ENCODE measurements at regions not wholly inside any gene's neighbourhood (a gene's known extent, or its start where the extent isn't known, plus 50 kb on each side); places are given as distances from the start of the nearest gene placed in this dataset.

DNA sequence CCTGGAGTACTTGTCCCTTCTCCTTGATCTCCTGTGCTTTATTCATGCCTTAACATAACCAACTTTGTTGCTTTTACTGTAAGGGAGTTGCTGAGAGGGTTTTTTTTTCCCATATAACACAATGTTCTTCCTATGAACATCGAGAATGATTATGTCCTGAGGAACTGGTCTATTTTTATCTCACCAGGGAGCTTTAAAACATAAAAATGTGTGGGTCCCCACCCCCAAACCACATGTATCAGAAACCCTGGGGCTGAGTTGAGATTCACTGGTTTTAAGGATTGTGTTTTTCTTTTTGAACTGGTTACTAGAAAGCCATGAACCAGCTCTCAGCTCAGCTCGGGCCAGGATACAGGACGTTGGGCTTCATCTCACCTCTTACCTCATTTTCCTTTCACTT lies 118.5 kb upstream of the JAG1 start:
- Histone ChIP-seq H3K9ac (ENCODE audit: low read length) (no peak overlapping the region), H3K27me3 (ENCODE audit: insufficient read depth, low read depth, low read length) (no peaks in the 10 kb centered on the region), H3K79me2 (replicated peaks; ENCODE audit: insufficient read depth, low read length) (no peaks in the 10 kb centered on the region), H3K27ac (ENCODE audit: low read length) (no peak overlapping the region), H3F3A (ENCODE audit: insufficient read depth, low read length, poor library complexity, severe bottlenecking) (no peaks in the 10 kb centered on the region), H3K36me3 (ENCODE audit: insufficient read depth, low read length) (no peaks in the 10 kb centered on the region), H3K9me3 (ENCODE audit: low read length) (no peaks in the 10 kb centered on the region), H2AFZ (ENCODE audit: low read depth, low read length) (no peak overlapping the region), H3K9me2 (ENCODE audit: insufficient read depth, low read length) (no peaks in the 10 kb centered on the region), H3K4me3 (ENCODE audit: low read length) (no peak overlapping the region), H4K20me1 (ENCODE audit: insufficient read depth) (no peaks in the 10 kb centered on the region), H3K4me2 (ENCODE audit: low read length) (no peak overlapping the region)
- TF ChIP-seq RAD21 (conservative IDR thresholded peaks at IDR 0.05): no peak
- TF ChIP-seq MXI1 (conservative IDR thresholded peaks at IDR 0.05; ENCODE audit: poor library complexity, severe bottlenecking): no peak

DNA sequence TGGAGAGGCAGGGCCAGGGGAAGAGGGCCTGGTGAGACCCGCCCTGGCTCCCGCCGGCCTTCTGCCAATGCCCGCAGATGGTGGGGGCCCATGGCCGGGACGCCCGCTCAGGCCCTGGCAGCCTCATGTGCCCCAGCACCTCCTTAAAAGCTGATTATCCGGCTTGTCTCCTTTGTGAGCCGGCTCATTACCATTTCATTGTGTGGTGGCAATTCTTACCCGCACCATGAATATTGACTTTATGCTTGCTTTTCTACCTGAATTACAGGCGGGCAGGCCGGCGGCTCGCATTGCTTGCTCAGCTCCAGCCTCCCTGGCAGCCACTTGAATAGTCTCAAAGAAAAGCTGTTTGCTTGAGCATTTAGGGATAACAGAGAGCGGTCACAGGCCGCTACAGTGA lies 120.0 kb upstream of the JAG1 start:
- Histone ChIP-seq H4K20me1 (ENCODE audit: insufficient read depth) (no peaks in the 10 kb centered on the region), H3K9me2 (ENCODE audit: insufficient read depth, low read length) (no peaks in the 10 kb centered on the region), H3K9ac (ENCODE audit: low read length) (no peak overlapping the region), H3K79me2 (replicated peaks; ENCODE audit: insufficient read depth, low read length) (no peaks in the 10 kb centered on the region), H2AFZ (ENCODE audit: low read depth, low read length) (no peak overlapping the region), H3K27ac (ENCODE audit: low read length) (no peak overlapping the region), H3K27me3 (ENCODE audit: insufficient read depth, low read depth, low read length) (no peaks in the 10 kb centered on the region), H3K4me2 (ENCODE audit: low read length) (no peak overlapping the region), H3K9me3 (ENCODE audit: low read length) (no peaks in the 10 kb centered on the region), H3K36me3 (ENCODE audit: insufficient read depth, low read length) (no peaks in the 10 kb centered on the region), H3K4me3 (ENCODE audit: low read length) (no peak overlapping the region), H3F3A (ENCODE audit: insufficient read depth, low read length, poor library complexity, severe bottlenecking) (no peaks in the 10 kb centered on the region)
- TF ChIP-seq EZH2 (IDR thresholded peaks at IDR 0.05; ENCODE audit: borderline replicate concordance, insufficient read depth, low read length, poor library complexity, severe bottlenecking) (no peak), TAF1 (IDR thresholded peaks at IDR 0.05; ENCODE audit: low read depth) (no peak), POLR2AphosphoS5 (IDR thresholded peaks at IDR 0.05) (no peak), SMC3 (conservative IDR thresholded peaks at IDR 0.05; ENCODE audit: poor library complexity) (no peak), MXI1 (conservative IDR thresholded peaks at IDR 0.05; ENCODE audit: poor library complexity, severe bottlenecking) (no peak), RAD21 (conservative IDR thresholded peaks at IDR 0.05) (no peak), EP300 (conservative IDR thresholded peaks at IDR 0.05; ENCODE audit: poor library complexity, severe bottlenecking) (no peak)
- TF ChIP-seq, protein P1, sequence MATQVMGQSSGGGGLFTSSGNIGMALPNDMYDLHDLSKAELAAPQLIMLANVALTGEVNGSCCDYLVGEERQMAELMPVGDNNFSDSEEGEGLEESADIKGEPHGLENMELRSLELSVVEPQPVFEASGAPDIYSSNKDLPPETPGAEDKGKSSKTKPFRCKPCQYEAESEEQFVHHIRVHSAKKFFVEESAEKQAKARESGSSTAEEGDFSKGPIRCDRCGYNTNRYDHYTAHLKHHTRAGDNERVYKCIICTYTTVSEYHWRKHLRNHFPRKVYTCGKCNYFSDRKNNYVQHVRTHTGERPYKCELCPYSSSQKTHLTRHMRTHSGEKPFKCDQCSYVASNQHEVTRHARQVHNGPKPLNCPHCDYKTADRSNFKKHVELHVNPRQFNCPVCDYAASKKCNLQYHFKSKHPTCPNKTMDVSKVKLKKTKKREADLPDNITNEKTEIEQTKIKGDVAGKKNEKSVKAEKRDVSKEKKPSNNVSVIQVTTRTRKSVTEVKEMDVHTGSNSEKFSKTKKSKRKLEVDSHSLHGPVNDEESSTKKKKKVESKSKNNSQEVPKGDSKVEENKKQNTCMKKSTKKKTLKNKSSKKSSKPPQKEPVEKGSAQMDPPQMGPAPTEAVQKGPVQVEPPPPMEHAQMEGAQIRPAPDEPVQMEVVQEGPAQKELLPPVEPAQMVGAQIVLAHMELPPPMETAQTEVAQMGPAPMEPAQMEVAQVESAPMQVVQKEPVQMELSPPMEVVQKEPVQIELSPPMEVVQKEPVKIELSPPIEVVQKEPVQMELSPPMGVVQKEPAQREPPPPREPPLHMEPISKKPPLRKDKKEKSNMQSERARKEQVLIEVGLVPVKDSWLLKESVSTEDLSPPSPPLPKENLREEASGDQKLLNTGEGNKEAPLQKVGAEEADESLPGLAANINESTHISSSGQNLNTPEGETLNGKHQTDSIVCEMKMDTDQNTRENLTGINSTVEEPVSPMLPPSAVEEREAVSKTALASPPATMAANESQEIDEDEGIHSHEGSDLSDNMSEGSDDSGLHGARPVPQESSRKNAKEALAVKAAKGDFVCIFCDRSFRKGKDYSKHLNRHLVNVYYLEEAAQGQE (IDR thresholded peaks at IDR 0.05; ENCODE audit: borderline replicate concordance): no peak
- TF ChIP-seq, protein P2, sequence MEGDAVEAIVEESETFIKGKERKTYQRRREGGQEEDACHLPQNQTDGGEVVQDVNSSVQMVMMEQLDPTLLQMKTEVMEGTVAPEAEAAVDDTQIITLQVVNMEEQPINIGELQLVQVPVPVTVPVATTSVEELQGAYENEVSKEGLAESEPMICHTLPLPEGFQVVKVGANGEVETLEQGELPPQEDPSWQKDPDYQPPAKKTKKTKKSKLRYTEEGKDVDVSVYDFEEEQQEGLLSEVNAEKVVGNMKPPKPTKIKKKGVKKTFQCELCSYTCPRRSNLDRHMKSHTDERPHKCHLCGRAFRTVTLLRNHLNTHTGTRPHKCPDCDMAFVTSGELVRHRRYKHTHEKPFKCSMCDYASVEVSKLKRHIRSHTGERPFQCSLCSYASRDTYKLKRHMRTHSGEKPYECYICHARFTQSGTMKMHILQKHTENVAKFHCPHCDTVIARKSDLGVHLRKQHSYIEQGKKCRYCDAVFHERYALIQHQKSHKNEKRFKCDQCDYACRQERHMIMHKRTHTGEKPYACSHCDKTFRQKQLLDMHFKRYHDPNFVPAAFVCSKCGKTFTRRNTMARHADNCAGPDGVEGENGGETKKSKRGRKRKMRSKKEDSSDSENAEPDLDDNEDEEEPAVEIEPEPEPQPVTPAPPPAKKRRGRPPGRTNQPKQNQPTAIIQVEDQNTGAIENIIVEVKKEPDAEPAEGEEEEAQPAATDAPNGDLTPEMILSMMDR (IDR thresholded peaks at IDR 0.05; ENCODE audit: poor library complexity, severe bottlenecking): no peak

DNA sequence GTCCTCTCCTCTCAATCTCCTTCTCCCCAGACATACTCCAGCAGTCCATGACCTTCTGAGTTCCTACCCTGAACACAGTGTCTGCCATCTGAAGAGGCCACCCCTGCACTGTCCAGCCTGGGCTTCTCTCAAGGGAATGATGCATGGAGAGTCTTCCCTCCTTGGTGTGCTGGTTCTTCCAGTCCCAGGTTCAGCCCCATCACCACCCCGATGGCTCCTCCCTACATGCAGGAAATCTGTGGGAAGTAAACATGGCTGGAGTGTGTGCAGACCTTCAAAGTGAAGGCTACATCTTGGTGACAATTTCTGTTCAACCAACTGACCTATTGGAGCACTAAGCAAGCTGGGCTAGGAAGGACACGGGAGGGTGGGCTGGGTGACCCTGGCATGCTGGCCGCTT lies 121.0 kb upstream of the JAG1 start:
- Histone ChIP-seq H3F3A (ENCODE audit: insufficient read depth, low read length, poor library complexity, severe bottlenecking) (no peaks in the 10 kb centered on the region), H3K9ac (ENCODE audit: low read length) (no peak overlapping the region), H4K20me1 (ENCODE audit: insufficient read depth) (no peaks in the 10 kb centered on the region), H3K79me2 (replicated peaks; ENCODE audit: insufficient read depth, low read length) (no peaks in the 10 kb centered on the region), H3K4me3 (ENCODE audit: low read length) (no peak overlapping the region), H3K9me2 (ENCODE audit: insufficient read depth, low read length) (no peaks in the 10 kb centered on the region), H3K27ac (ENCODE audit: low read length) (no peak overlapping the region), H2AFZ (ENCODE audit: low read depth, low read length) (no peak overlapping the region), H3K4me2 (ENCODE audit: low read length) (no peak overlapping the region), H3K9me3 (ENCODE audit: low read length) (no peaks in the 10 kb centered on the region), H3K27me3 (ENCODE audit: insufficient read depth, low read depth, low read length) (no peaks in the 10 kb centered on the region), H3K36me3 (ENCODE audit: insufficient read depth, low read length) (no peaks in the 10 kb centered on the region)
- TF ChIP-seq MXI1 (conservative IDR thresholded peaks at IDR 0.05; ENCODE audit: poor library complexity, severe bottlenecking) (no peak), POLR2AphosphoS5 (IDR thresholded peaks at IDR 0.05) (no peak), SMC3 (conservative IDR thresholded peaks at IDR 0.05; ENCODE audit: poor library complexity) (no peak), EZH2 (IDR thresholded peaks at IDR 0.05; ENCODE audit: borderline replicate concordance, insufficient read depth, low read length, poor library complexity, severe bottlenecking) (no peak), EP300 (conservative IDR thresholded peaks at IDR 0.05; ENCODE audit: poor library complexity, severe bottlenecking) (no peak), TAF1 (IDR thresholded peaks at IDR 0.05; ENCODE audit: low read depth) (no peak), RAD21 (conservative IDR thresholded peaks at IDR 0.05) (no peak)
- TF ChIP-seq, protein P1 (IDR thresholded peaks at IDR 0.05; ENCODE audit: borderline replicate concordance): no peak
- TF ChIP-seq, protein P2 (IDR thresholded peaks at IDR 0.05; ENCODE audit: poor library complexity, severe bottlenecking): no peak

All from neural cell (in vitro differentiated cells).